ENCODE measurements at regions not wholly inside any gene's neighbourhood (a gene's known extent, or its start where the extent isn't known, plus 50 kb on each side); places are given as distances from the start of the nearest gene placed in this dataset.

DNA sequence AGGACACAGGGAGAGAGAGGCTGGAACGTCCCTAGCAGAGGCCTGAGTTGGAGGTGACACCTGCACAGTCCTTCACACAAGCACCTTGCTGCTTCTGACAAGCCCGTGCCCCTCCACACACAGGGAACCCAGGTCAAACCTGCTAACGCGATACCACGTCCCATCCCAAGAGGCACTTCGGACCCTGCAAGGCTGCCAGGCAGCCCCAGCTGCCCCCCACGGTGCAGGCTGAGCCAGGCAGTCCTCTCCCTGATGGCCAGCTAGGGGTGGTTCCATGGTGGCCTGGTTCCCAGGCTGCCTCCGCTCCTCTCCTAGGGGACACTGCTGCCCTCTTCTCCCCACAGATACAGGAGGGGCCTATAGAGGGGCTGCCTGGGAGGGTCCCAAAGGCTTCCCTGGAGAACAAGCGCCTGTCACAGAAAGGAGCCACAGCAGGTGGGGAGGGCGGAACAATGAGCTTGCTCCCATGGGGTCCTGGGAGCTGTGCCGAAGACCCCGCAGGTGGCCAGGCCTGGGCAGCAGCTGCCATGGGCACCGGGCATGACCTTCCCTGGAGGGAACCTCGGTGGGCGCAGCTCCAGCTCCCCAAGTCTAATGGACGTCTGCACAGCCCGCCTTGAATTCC is 434.2 kb upstream of the MYT1L start:
- no peak for DNase-seq (ENCODE audit: low read depth)

DNA sequence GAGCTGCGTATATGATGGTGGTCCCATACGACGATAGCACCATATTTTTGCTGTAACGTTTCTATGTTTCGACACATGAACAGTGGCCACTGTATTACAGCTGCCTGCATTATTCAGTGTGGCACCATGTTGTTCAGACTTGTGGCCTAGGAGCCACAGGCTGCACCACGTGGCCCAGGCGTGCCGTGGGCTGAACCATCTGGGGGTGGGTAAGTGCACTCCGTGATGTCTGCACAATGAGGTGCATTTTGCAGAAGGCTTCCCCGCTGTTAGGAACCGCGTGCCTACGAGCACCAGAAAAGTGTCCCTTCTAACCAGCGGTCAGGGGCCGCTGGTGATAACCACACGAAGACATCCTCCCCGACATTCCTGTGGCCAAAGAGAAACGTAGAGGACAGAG is 433.7 kb upstream of the MYT1L start:
- DNase-seq (ENCODE audit: low read depth) = no peak

DNA sequence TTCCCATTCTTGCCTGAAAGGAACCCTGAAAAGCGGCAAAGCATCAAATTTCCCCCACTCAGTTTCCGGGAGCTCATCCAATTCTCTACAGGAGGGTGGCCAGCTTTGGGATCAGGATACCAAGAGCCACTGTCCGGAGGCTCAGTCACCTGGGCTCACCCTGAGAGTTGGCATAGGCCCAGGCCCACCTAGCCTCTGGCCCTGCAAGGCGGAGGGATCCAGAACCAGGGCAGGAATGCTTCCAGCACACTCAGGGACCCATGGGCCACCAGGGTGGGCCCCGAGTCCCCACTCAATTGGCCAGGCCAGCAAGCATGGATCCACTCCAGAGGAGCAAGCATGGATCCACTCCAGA is 432.9 kb upstream of the MYT1L start:
- DNase-seq (ENCODE audit: low read depth) = no peak

DNA sequence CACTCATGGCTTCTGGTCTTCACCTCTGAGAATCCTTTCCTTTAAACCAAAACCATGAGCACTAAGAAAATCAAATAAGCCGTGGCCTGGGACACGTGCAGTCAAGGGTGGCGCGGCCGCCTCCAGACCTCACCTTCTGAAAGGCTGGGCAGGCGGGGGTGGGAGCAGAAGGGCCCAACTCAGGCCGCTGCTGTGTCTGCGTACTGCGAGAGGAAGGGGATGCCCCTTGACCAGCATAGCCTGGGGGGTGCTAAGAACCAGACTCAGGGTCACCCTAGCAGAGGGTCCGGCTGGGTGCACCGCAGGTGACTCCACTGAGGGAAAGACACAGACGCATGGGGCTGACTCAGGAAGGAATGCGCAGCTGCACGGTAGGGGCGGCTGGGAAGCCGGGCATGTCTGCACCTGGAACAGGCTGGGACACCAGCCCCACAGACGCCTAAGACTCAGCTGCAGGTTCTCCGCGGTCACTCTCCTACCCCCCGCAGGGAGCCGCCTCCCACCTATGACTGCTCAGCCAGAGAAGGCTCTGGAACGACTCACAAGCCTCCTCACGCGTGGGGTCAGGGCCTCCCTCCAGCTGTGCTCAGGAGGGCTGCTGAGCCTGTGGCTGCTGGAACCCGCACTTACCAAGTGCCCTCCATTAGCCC is 432.4 kb upstream of the MYT1L start:
- no peak for DNase-seq (ENCODE audit: low read depth)

DNA sequence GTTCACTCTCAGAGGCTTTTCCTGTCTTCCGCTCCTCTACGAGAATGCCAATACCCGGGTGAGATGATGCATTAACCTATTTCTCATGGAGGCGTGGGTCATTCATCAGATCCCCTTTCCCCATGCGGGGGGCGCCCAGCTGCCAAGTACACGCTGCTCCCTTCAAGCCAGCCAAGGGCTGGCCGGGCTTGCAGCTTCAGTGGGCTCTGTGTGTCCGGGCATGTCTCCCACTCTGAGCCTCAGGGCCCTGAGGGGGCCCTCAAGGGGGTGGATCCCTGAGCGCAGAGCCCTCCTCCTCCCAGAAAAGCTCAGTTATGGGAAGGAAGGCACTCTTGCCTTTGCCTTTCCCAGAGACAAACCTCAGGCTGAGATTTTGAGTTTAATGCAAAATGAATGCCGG is 431.8 kb upstream of the MYT1L start:
- no peak for DNase-seq (ENCODE audit: low read depth)

DNA sequence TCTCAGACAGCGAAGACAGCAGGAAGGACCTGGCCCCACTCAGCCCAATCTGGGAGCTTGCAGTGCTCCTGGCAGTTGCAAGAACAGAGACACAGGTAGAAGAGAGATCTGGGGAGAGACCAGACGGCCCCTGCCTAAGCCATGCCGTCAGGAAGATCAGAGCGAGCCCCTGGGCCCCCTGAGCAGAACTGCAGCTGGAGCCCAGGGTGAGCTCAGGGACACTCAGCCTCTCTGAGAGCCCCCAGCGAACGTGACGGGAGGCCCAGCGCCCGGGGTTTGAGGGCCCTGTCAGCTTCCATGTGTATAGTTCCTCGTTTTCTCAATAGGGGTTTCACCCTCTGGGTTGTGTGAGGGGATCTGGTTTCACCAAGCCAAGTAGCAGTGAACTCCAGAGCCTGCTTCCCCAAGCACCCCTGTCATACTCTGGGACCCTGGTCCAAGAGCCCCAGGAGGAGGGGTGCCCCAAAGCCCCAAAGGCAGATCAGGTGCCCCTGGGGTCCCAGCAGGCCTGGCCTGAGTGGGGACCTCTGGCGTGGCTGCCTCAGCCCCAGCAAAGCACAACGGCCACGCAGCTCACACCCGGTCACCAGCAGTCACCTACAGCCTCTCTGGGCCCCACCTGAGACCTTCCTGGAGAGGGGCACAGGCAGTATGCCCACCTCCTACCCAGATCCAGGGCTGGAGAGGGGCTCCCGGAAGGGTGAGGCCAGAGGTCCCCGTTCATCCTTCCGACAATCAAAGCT is 431.3 kb upstream of the MYT1L start:
- no peak for DNase-seq (ENCODE audit: low read depth)

DNA sequence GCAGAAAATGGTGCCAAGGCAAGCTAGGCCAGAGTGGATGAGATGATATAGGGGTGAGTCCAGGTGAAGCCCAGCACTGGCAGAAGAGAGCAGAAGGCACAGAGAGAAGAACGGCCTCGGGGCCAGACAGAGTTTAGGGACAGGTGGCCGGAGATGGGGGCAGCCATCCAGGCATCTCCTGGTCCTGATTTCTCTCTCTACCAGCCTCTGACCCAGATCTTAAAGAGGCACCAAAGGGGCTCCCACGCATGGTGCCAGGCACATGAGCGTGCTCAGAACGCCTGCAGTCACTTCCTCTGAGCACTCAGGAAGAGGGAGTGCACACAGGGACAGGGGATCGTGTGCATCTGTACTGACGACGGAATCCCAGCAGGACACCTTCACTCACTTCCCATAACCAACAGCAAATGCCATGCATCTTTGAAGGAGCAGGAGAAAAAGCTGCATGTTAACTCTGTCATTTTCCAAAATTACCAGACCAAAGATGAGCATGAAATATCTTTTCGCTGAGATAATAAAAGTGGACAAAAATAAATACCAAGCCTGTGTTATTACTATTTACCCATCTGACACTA is 427.8 kb upstream of the MYT1L start:
- no peak for DNase-seq (ENCODE audit: low read depth)

DNA sequence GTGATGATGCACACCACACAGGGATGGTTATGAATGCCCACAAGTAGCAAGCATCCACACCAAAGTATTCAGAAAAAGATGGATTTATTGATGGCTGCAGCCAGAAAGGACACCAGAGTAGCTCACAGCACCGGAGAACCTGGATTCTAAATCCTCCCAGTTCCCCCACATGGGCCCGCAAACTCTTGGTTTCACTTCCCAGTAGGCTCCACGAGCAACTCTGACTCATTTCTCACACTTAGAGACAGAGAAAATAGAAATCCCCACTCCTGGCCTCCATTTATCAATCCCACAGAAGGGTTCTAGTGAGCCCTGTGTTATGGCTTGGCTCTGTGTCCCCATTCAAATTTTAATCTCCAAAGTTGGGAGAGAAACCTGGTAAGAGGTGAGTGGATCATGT is 426.7 kb upstream of the MYT1L start:
- DNase-seq (ENCODE audit: low read depth) = no peak

DNA sequence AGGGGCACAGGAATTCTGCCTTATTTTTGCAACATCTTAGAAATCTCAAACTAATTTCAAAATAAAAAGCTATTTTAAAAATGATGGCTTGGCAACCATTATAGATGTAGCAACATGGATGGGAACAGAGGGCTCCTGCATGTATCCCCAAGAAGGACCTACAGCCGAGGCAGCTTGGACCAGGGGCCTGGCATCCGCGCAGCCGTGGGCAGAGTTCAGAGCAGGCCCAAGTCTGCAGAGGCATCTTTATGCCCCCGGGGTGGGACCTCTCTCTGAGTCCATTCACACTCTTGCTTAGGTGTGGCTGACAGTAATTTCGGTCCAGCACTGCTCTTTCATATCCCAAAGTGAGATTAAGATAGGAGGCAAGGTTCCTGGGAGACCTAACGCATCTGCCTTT is 425.8 kb upstream of the MYT1L start:
- DNase-seq (ENCODE audit: low read depth) = no peak

DNA sequence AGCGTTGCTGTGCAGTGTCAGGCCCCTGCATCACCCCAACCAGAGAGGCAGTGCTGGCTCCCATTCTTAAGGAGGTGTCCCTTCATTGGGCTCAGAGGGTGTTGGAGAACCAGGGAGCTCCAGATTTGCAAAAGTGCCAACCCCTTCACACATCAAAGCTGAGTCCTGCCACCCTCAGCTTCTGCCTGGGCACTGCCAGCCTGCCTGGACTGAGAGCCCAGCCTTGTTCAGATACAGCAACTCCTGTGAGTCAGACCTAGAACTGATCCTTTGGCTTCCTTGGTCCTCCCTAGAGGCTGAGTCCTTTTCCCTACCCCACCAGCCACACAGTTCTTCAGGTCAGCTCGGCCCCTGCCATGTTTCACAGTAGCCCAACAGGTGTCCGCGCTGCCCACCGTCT is 424.9 kb upstream of the MYT1L start:
- no peak for DNase-seq (ENCODE audit: low read depth)

DNA sequence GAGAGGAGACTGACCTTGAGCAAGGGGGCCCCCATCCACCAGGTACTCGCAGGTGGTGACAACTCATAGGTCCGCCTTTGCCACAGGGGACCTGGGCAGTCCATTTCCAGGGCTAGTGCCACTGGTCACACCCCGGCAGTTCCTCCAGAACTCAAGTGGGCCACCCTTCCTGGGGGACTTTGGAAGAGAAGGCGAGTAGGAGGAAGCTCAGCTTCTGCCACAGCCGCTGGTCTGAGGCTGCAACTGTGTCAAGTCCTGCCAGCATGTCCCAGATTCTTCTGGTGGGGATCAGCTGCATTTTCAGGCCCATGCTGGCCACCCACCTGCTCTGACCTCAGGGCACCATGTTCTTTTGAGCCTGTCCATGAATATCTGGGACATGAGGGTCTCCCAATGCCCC is 423.9 kb upstream of the MYT1L start:
- no peak for DNase-seq (ENCODE audit: low read depth)

DNA sequence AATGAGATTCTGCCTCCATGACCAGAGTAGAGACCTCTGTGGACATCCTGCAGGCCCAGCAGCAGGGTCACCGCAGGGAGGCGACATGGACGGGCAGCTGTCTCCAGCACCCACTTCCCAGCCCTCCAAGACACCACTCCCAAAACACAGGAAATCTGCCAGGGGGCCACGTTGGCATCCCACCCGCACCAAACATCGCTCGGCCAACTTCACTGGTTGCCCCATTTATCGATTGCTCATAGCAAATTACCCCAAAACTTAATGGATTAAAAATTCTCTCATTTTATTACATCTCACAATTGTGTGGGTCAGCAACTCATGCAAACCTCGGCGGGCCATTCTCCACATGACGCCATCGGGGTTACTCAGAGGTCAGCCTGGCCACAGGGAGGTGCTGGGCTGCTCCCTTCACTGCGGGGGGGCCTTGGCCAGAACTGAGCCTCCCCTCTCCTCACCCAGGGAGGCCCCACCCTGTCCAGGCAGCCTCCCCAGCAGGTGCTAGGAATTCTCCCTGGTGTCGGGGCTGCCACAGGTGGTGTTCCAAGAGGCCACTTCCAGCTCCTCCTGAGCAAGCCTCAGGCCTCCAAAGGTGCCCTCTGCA is 420.7 kb upstream of the MYT1L start:
- DNase-seq (ENCODE audit: low read depth) = no peak

DNA sequence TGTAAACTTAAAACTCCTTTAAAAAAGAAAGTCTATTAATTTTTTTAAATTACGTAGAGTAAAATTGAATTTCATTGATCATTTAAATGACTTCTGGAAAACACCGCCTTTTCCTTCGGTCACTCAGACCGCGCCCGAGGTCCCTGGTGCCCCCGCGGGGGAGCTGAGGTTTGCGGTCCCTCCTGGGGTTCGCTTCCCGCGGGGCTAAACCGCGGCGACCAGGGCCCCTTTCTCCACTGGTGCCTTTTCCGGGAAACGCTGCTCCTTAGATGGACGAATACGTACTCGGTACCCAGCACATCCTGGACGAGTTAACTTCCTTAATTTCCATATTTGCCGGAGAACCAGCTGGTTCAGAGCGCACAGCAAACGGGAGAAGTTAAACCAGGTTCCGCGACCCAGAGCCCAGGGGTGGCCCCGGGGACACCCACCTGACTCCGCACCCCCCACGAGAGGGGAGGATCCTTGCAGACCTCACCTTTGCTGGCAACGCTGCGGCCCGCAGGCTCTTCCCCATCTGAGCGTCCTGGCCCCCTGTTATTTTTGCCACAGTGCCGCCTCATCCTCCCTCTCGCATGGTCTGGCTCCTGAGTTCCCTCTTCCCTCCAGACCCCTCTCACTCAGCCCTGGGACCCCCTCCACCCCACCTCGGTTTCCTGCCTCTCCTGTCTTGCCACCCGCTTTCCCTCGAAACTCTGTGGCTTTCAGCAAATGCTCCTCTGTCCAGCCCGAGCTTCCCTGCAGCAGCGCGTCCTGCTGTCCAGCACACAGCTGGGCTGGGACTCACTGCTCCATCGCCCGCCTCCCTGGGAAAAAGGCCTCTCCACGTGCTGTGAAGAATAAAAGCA is 420.0 kb upstream of the MYT1L start:
- DNase-seq (ENCODE audit: low read depth) = no peak

DNA sequence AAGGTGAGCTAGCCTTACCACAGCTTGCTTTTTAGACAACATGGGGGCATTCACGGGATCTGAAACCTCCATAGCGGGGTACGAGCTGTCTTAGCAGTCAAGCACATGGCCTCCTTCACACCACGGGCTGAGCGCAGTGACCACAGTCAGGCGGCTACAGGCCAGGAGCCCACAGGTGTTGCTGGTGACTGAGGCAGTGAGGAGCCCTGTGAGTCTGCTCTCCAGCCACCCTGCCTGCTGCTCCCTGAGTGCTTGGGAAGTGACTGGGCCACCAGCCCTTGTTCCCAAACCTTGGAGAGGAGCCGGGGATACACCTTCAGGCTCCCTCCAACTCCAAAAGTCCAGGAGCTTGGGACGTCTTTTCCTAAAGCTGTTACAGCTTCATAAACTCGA is 418.1 kb upstream of the MYT1L start:
- DNase-seq (ENCODE audit: low read depth) = no peak

DNA sequence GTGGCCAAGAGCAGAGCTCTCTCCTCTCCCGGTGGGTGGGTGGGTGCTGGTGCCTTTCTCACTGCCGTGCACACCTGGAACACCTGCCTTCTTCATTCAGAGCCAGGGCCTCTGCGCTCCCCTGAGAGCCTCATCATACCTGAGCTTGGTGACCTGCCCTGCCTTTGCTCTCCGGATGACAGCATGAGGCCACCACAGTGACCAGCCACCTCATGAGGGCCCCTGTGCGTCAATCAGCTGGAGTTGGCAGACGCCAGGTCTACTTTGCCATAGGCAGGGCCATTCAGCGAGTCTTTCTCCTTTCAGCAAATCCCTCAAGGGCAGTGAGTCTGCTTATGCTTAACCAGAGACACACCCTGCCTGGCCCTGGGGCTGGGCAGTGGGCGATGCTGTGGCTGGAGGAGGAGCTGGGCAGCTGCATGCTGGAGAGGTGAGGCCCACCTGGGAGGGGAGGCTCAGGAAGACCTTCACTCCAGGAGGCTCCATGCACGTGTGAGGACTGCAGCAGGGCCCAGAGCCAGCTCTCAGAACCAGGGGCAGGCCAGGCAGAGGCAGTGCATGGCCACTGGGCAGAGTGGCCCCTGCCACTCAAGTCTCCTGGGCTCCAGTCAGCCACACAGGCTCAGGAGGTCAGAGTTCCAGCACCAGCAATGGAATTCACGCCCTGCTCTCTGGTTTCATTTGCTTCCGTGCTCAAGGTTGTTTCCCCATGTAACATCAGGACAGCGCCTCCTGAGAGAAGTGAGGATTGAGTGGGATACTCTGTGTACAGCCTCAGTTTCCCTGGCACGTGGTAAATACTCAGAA is 417.5 kb upstream of the MYT1L start:
- no peak for DNase-seq (ENCODE audit: low read depth)

DNA sequence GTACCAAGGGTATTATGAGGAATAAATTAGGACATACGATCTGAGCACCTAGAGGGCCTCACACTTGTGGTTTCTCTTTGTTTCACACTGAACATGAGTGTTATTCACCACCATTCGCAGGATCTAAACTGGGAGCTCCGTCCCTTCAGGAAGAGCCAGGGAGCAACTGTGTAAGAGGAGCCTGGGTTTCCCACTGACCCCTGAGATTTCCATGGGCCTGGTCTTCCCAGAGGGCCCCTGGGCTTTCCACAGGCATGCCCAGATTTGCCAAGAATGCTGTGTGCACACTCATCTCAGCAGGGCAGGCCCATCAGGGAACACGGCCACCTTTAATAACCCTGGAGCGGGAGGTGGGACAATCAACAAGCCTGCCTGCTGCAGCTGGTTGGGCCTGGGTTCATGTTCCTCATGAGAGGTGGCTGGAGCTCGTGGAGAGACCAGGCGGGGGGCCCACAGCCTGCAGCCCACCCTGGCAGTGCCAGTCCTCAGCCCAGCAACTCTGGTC is 416.8 kb upstream of the MYT1L start:
- no peak for DNase-seq (ENCODE audit: low read depth)

DNA sequence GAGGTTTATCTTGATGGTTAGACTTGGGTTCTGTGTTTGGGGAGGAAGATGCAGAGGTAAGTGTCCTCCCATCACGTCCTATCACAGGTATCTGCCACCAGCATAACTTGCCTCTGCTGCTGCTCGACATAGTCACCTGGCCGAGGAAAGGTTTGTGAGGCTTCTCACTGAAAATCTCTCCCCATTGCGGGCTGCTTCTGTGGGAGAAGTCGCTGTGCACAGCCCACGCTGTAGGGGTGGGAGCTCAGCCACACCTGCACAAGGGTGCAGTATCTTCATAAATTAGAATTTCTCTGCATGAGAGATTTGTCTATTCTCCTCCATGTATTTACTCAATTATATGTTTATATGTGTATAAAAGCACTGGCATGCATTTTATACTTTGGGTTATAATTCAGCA is 415.7 kb upstream of the MYT1L start:
- DNase-seq (ENCODE audit: low read depth) = no peak

DNA sequence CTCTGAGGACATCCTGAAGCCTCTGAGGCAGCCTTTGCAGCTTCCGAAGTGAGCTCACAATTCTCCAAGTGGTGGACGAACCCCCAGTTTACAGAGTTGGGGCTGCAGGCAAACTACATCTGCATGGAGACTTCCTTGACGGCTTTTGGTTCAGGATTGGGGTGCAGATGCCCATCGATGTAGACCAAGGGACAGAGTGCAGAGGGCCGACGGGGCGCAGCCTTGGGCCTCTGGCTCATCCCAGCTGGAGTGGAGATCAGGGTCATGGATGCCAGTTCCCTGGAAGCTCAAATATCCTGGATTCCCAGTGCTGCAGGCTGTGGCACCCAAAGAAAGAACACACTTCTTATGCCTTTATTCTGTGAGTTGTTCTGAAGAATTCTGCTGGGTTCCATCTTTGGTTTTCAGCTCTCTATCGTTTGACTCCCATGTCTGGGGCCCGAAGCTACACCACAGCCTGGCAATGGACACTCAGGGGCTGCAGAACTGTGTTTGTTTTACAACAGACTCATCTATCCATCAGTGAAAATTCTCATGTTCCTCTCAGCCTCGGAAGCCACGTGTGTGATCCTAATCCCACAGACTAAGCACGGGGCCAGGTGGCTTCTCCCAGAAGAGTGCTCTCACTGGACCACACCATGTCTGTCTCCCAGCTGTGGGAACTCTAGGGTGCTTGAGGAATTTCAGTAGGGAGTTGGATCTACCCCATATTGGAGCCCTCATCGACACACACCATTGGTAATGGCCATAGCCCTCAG is 414.1 kb upstream of the MYT1L start:
- DNase-seq (ENCODE audit: low read depth) = no peak

DNA sequence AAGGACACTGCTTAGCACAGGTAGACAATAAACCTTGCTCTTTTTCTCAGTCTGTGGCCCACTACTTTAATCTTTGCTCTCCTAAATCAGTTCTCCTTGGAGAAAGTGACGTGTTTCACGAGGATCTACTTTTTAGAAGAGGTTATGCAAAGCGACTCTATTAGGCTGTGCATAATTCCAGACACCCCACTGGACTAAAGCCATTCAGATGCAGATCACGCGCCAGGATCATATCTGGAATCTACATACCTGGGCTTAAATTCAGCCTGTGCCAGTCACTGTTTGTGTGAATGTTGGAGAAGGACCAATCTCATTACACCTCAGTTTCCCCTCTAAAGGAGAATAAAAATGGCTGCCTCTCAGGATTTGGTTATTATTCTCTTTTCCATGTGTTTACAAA is 413.0 kb upstream of the MYT1L start:
- DNase-seq (ENCODE audit: low read depth) = no peak

DNA sequence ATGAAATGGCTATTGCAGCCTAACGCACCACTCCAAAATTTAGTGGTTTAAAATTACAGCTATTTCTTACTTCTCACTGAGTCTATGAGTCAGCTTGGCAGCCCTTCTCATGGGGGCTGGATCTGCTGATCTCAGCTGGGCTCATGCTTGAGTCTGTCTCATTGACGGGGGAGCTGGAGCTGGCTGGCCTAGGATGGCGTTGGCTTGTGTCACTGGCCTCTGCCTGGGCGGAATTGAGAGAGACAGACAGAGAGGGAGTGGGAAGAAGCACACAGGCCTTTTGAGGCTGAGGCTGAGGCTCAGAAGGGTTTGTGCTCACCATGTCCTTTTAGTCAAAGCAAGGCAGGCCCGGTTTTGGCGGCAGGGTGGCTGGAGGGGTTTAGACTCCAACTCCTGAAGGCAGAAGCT is 412.1 kb upstream of the MYT1L start:
- DNase-seq (ENCODE audit: low read depth) = no peak
